ENCODE measurements at regions not wholly inside any gene's neighbourhood (a gene's known extent, or its start where the extent isn't known, plus 50 kb on each side); places are given as distances from the start of the nearest gene placed in this dataset.
A peak's percentile ranks its signal among the peaks of the same experiment; 100 is the strongest.

DNA sequence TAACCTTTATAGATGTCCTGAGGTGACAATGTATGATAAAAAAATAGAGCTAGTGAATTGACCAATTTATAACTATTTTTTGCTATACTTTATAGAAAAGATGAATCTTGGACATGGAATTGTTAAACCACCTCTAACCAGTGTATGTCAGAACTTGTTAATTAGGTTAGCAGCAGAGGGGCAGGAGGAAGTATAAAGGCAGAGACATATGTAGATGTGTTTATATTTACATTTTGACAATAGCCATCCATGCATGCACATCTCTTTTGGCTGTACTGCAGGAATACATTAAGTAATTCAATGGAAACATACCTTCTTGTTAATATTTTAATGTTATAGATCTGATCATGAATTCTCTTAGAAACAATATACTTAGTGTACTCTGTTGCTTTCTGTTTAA is 254.6 kb upstream of the NT5E start:
- H3K4me1 ChIP-seq = no peaks in the 10 kb centered on the region
- DNase-seq (ENCODE audit: low spot score in 2 of 2) = no peak
- H3K36me3 ChIP-seq = no peaks in the 10 kb centered on the region
- no peak overlapping the region for H3K4me3 ChIP-seq
- no peaks in the 10 kb centered on the region for H3K27me3 ChIP-seq
- H3K9me3 ChIP-seq = peaks cover 0 to 20% (median 3%) of the 10 kb centered on the region in 4 donors
- H3K27ac ChIP-seq = no peak overlapping the region
- TF ChIP-seq, protein P1, sequence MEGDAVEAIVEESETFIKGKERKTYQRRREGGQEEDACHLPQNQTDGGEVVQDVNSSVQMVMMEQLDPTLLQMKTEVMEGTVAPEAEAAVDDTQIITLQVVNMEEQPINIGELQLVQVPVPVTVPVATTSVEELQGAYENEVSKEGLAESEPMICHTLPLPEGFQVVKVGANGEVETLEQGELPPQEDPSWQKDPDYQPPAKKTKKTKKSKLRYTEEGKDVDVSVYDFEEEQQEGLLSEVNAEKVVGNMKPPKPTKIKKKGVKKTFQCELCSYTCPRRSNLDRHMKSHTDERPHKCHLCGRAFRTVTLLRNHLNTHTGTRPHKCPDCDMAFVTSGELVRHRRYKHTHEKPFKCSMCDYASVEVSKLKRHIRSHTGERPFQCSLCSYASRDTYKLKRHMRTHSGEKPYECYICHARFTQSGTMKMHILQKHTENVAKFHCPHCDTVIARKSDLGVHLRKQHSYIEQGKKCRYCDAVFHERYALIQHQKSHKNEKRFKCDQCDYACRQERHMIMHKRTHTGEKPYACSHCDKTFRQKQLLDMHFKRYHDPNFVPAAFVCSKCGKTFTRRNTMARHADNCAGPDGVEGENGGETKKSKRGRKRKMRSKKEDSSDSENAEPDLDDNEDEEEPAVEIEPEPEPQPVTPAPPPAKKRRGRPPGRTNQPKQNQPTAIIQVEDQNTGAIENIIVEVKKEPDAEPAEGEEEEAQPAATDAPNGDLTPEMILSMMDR (IDR thresholded peaks at IDR 0.05) = no peak
- TF ChIP-seq EP300 (IDR thresholded peaks at IDR 0.05) (no peak), POLR2A (IDR thresholded peaks at IDR 0.05) (no peak)

DNA sequence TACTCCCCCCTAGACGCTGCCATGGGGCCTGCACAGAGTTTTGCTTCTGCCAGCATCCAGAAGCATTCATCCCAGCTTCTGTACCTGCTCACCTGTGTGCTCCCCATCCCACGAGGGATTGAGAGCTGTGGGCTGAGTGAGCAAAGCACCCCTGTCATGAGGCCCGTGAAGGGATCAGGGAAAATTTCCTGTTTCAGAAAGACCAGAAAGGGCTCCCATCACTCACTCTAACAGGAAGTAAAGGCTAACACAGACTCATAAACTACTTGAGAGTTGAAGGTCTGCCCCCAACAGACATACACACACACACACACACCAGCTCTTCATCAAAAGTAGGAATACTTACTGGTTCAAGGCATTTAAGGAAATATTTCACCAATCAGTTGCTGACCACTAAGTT is 256.5 kb upstream of the NT5E start:
- H3K27me3 ChIP-seq = no peaks in the 10 kb centered on the region
- TF ChIP-seq, protein P1 (IDR thresholded peaks at IDR 0.05) = no peak
- TF ChIP-seq POLR2A (IDR thresholded peaks at IDR 0.05) (no peak), EP300 (IDR thresholded peaks at IDR 0.05) (no peak)
- no peak overlapping the region for H3K27ac ChIP-seq
- H3K9me3 ChIP-seq = peaks cover 0 to 28% (median 6%) of the 10 kb centered on the region in 4 donors
- 52 to 57% methylated on average over 3 of the region's 3 CpGs for WGBS, 2 donors
- no peaks in the 10 kb centered on the region for H3K4me1 ChIP-seq
- H3K4me3 ChIP-seq = no peak overlapping the region
- no peak for DNase-seq (ENCODE audit: low spot score in 2 of 2)
- no peaks in the 10 kb centered on the region for H3K36me3 ChIP-seq

DNA sequence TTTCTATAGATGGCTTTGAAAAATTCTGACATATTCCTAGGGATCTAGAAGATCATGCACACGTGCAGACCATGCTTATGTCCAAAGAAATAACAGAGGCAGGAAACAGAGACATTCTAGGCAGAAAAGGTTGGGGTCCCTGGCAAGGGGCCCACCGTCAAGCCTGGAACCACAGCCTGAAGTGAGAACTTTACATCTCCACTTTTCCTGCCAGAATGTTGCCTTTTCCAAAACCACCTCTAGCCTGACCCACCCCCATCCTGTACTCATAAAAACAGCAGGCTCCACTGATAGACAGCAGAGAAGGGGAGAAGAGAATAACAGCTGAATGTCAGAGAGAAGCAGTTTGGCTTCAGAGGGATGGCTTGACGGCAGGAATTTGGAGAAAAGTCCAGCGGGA is 257.3 kb upstream of the NT5E start:
- H3K36me3 ChIP-seq = no peaks in the 10 kb centered on the region
- no peaks in the 10 kb centered on the region for H3K4me1 ChIP-seq
- TF ChIP-seq EP300 (IDR thresholded peaks at IDR 0.05) (no peak), POLR2A (IDR thresholded peaks at IDR 0.05) (no peak)
- TF ChIP-seq, protein P1 (IDR thresholded peaks at IDR 0.05) = no peak
- DNase-seq (ENCODE audit: low spot score in 2 of 2) = no peak
- WGBS, 2 donors = 61 to 62% methylated on average over 4 of the region's 4 CpGs
- H3K9me3 ChIP-seq = peaks cover 0 to 28% (median 6%) of the 10 kb centered on the region in 4 donors
- no peak overlapping the region for H3K4me3 ChIP-seq
- no peaks in the 10 kb centered on the region for H3K27me3 ChIP-seq
- peak overlapping the region in 1 of 4 donors; percentile 44 for H3K27ac ChIP-seq

DNA sequence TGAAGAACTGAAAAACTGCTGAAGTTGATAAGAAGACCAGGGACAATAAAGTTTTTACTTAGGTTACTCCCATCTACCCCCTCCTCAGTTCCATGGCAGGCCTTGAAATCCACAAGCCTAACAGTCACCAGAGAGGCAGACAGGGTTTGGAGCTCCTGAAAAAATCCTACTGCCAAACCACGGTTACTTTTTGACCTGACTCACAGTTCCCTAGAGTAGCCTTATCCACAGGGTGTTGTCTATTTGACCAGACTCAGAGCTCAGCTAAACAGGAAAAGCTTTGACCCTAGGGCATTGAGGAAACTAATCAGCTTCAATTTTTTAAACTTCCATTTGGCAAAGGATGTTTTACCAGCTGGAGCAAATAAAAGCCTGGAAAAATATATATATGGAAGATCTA is 257.7 kb upstream of the NT5E start:
- WGBS, 2 donors = 21 to 44% methylated on average over 1 of the region's 1 CpG
- peaks cover 0 to 28% (median 6%) of the 10 kb centered on the region in 4 donors for H3K9me3 ChIP-seq
- peak overlapping the region in 2 of 4 donors; percentile 37 to 44 for H3K27ac ChIP-seq
- no peaks in the 10 kb centered on the region for H3K27me3 ChIP-seq
- no peaks in the 10 kb centered on the region for H3K36me3 ChIP-seq
- TF ChIP-seq, protein P1 (IDR thresholded peaks at IDR 0.05) = no peak
- no peak for TF ChIP-seq POLR2A (IDR thresholded peaks at IDR 0.05)
- no peak for TF ChIP-seq EP300 (IDR thresholded peaks at IDR 0.05)
- DNase-seq (ENCODE audit: low spot score in 2 of 2) = no peak
- H3K4me1 ChIP-seq = no peaks in the 10 kb centered on the region
- H3K4me3 ChIP-seq = no peak overlapping the region

DNA sequence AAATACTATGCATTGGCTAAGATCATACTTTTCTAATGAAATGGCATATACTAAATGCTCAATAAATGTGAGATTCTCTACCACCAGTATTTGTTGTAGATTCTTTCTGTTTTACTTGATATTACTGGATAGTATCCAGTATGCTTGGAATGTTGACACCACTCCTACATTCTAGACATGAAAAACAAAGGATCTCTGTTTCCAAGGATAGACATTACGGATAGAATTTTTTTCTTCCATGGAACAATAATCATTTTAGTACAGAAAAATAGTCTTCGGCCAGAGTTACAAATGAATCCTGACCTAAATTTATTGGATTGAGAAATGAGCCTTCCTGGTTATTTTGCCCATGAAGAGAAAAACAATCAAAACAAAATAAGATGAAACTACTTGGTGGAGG is 258.2 kb upstream of the NT5E start:
- H3K4me1 ChIP-seq = peaks cover 0 to 1% (median 0%) of the 10 kb centered on the region in 4 donors
- H3K9me3 ChIP-seq = peaks cover 0 to 28% (median 6%) of the 10 kb centered on the region in 4 donors
- H3K4me3 ChIP-seq = no peak overlapping the region
- 24 to 28% methylated on average over 2 of the region's 2 CpGs for WGBS, 2 donors
- no peak for DNase-seq (ENCODE audit: low spot score in 2 of 2)
- no peak for TF ChIP-seq POLR2A (IDR thresholded peaks at IDR 0.05)
- no peak for TF ChIP-seq EP300 (IDR thresholded peaks at IDR 0.05)
- TF ChIP-seq, protein P1 (IDR thresholded peaks at IDR 0.05) = no peak
- H3K27me3 ChIP-seq = no peaks in the 10 kb centered on the region
- H3K27ac ChIP-seq = peak overlapping the region in 2 of 4 donors; percentile 37 to 44
- H3K36me3 ChIP-seq = no peaks in the 10 kb centered on the region
